ENCODE measurements at regions not wholly inside any gene's neighbourhood (a gene's known extent, or its start where the extent isn't known, plus 50 kb on each side); places are given as distances from the start of the nearest gene placed in this dataset.

GRCh38 chr5:74149395-74149794 lies 491.1 kb downstream of the ENC1 start:
- no TSS peak for BruUV-seq (replicated peaks)
- Histone ChIP-seq H3K27ac (ENCODE audit: low read depth, low read length, poor library complexity, severe bottlenecking) (no peak overlapping the region), H3K36me3 (ENCODE audit: insufficient read depth, low read length, poor library complexity, severe bottlenecking) (no peaks in the 10 kb centered on the region), H3K4me1 (ENCODE audit: insufficient read depth, low read length, poor library complexity, severe bottlenecking) (no peaks in the 10 kb centered on the region), H3K9me3 (ENCODE audit: low read depth, low read length, poor library complexity, severe bottlenecking) (no peaks in the 10 kb centered on the region), H3K4me3 (ENCODE audit: low read depth, low read length, poor library complexity, severe bottlenecking) (no peak overlapping the region), H3K27me3 (replicated peaks; ENCODE audit: insufficient read depth, low read depth, low read length, poor library complexity) (peaks cover 37% of the 10 kb centered on the region)
- TF ChIP-seq EZH2 (IDR thresholded peaks at IDR 0.05; ENCODE audit: borderline replicate concordance, low read depth, low read length, poor library complexity, severe bottlenecking) (no peak), CTCF (conservative IDR thresholded peaks at IDR 0.05; ENCODE audit: low read depth, low read length) (no peak)
- CTCF ChIA-PET: no interaction called here
- no peak for DNase-seq (ENCODE audit: low spot score)
- POLR2A ChIA-PET (ENCODE audit: low non-redundant PET): no interaction called here
- intact Hi-C loops (cut with micrococcal nuclease; ENCODE audit: unreplicated experiment): no loop called here

- TF ChIP-seq CTCF (conservative IDR thresholded peaks at IDR 0.05; ENCODE audit: low read depth, low read length) (no peak), EZH2 (IDR thresholded peaks at IDR 0.05; ENCODE audit: borderline replicate concordance, low read depth, low read length, poor library complexity, severe bottlenecking) (no peak)
- Histone ChIP-seq H3K4me1 (ENCODE audit: insufficient read depth, low read length, poor library complexity, severe bottlenecking) (peaks cover 5% of the 10 kb centered on the region), H3K9me3 (ENCODE audit: low read depth, low read length, poor library complexity, severe bottlenecking) (no peaks in the 10 kb centered on the region), H3K4me3 (ENCODE audit: low read depth, low read length, poor library complexity, severe bottlenecking) (no peak overlapping the region), H3K27me3 (replicated peaks; ENCODE audit: insufficient read depth, low read depth, low read length, poor library complexity) (peaks cover 37% of the 10 kb centered on the region), H3K36me3 (ENCODE audit: insufficient read depth, low read length, poor library complexity, severe bottlenecking) (no peaks in the 10 kb centered on the region), H3K27ac (ENCODE audit: low read depth, low read length, poor library complexity, severe bottlenecking) (no peak overlapping the region)
- intact Hi-C loops (cut with micrococcal nuclease; ENCODE audit: unreplicated experiment): no loop called here
- CTCF ChIA-PET: no interaction called here
- BruUV-seq (replicated peaks): no TSS peak
- POLR2A ChIA-PET (ENCODE audit: low non-redundant PET): no interaction called here
- DNase-seq (ENCODE audit: low spot score): no peak
These were observed 492.2 kb downstream of the ENC1 start for GRCh38 chr5:74148321-74148720.

- no peak for DNase-seq (ENCODE audit: low spot score)
- Histone ChIP-seq H3K9me3 (ENCODE audit: low read depth, low read length, poor library complexity, severe bottlenecking) (no peaks in the 10 kb centered on the region), H3K27ac (ENCODE audit: low read depth, low read length, poor library complexity, severe bottlenecking) (no peak overlapping the region), H3K27me3 (replicated peaks; ENCODE audit: insufficient read depth, low read depth, low read length, poor library complexity) (peaks cover 27% of the 10 kb centered on the region), H3K4me3 (ENCODE audit: low read depth, low read length, poor library complexity, severe bottlenecking) (no peak overlapping the region), H3K4me1 (ENCODE audit: insufficient read depth, low read length, poor library complexity, severe bottlenecking) (peaks cover 5% of the 10 kb centered on the region), H3K36me3 (ENCODE audit: insufficient read depth, low read length, poor library complexity, severe bottlenecking) (no peaks in the 10 kb centered on the region)
- CTCF ChIA-PET: no interaction called here
- POLR2A ChIA-PET (ENCODE audit: low non-redundant PET): no interaction called here
- intact Hi-C loops (cut with micrococcal nuclease; ENCODE audit: unreplicated experiment): no loop called here
- no peak for TF ChIP-seq CTCF (conservative IDR thresholded peaks at IDR 0.05; ENCODE audit: low read depth, low read length)
- TF ChIP-seq EZH2 (IDR thresholded peaks at IDR 0.05; ENCODE audit: borderline replicate concordance, low read depth, low read length, poor library complexity, severe bottlenecking): no peak
- no TSS peak for BruUV-seq (replicated peaks)
These were observed 493.7 kb downstream of the ENC1 start for GRCh38 chr5:74146796-74147195.
